Inferior parietal cortex (tissue), 1 donor: ENCODE measurements at regions not wholly inside any gene's neighbourhood (a gene's known extent, or its start where the extent isn't known, plus 50 kb on each side); places are given as distances from the start of the nearest gene placed in this dataset.

Experiments
- DNase-seq: peaks from one replicate; pipeline ENCODE4 v3.0.0-alpha.2; 2016; ENCODE audit errors: extremely low spot score

DNA sequence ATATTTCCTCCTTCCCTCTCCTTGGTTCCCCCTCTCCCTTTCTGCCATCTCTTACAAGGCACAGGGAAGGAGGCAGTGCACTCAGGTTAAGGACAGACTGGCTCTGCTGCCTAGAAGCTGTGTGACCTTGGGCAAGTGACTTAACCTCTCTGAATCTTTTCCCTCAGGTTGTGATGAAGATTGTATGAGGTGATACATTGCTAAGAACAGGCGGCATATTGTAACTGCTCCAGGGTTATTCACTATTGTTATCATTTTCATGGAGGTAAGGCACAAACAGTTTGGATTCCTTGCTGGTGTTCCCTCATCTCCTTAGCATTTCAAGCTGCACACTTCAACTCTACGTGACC, 126.6 kb upstream of the CXCR4 start:
- DNase-seq, result no peak

DNA sequence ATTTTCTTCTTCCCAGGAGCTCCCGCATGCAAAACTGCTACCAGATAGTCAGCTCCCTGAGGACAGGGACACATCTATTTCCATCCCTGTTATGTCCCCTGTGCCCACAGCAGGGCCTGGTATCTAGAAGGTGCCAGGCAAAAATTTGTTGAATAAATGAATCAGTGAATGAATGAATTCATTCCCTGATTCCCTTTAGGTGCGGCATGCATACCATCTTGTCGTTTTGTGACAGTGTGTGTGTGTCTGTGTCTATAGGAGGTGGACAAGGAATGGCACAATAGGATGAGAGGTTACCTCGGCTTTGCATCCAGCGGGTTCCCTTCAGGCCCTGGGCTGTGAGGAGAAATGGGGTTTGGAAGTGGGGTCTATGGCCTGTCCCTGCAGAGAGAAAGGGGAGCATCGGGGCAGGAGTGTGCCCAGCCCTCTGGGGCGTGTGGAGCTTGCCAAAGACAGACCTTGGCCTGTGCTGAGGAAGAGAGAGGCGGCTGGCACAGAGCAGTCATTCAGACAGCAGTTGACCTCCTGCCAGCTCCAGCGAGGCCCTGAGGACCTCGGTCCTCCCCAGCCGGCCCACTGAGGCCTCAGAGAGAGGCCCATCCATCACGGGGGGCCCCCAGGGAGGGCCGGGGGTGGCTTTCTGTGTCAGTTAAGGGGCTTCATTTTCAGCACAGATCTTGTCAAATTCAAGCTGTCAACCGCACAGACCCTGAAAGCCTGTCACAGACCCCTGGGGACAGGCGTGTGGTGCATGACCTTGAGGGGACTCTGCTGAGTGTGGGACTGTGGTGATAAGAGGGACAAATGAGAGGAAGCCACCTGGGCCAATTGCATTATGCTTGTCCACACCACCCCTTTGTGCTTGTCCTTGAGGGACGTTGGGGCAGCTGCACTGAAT, 125.9 kb upstream of the CXCR4 start:
- DNase-seq, result no peak

DNA sequence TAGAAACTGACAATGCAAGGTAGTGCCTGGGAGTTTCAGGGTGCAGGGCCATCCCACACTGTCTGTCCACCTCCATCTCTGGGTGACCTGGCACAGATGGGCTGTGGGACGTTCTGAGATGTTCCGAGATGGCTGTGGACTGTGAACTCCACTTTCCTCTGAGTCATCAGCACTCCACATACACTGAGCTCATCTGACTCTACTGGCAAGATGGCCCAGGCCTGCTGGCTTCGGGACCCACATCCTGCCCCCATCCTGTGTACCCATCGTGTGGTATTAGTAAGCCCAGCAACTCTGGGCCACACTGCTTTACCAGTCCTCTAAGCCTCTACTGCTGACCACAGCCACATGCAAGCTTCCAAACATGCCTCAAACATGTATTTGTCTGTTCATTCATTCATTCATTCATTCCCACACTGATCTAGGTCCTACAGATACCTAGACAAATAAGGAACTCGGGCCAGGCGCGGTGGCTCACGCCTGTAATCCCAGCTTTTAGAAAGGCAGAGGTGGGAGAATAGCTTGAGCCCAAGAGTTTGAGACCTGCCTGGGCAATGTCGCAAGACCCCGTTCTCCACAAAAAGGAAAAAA, 124.8 kb upstream of the CXCR4 start:
- no peak for DNase-seq

DNA sequence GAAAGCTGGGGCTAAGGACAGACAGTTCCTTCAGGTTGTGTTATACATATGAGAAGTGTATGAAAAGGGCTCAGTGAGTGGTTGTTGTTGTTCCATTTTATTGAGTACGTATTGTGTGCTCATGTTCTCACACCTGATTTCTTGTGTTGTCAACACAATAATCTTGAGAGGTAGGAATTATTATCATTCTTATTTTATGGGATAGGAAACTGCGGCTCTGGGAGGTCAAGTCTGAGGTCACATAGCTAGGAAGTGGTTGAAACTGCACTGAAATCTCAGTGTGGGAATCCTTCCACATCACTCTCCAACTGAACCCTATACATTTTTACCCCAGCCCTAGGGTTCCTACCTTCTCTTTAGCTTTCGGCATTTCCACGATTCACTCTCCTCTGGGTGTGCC, 124.2 kb upstream of the CXCR4 start:
- DNase-seq, result no peak

DNA sequence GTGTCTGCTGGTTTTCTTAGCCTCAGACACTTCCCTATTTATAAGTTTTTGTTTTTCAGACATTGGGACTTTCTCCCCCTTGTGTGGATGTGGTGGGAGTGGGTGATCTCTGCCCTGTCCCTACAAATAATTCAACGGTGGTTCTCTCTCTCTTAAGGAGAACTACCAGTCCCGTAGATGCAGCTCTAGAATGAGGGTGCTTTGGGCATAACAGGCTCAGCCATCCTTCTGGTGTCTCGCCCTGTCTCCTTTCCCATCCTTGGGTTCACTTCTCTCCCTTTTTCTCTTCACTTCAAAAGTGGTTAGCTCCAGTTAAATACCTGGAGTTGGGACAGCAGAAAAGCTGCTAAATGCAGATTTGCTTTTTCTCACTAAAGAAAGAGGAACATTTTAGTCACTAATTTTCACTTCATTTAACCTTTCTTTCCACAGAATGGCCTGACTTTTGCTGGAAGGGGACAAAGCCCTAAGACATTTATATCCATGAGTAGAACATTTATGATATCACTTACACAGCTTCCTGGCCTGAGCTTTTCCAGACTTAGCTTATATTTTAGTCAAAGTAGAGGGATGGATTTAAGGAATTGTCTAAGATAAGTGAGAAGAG, 121.2 kb upstream of the CXCR4 start:
- DNase-seq, result no peak

DNA sequence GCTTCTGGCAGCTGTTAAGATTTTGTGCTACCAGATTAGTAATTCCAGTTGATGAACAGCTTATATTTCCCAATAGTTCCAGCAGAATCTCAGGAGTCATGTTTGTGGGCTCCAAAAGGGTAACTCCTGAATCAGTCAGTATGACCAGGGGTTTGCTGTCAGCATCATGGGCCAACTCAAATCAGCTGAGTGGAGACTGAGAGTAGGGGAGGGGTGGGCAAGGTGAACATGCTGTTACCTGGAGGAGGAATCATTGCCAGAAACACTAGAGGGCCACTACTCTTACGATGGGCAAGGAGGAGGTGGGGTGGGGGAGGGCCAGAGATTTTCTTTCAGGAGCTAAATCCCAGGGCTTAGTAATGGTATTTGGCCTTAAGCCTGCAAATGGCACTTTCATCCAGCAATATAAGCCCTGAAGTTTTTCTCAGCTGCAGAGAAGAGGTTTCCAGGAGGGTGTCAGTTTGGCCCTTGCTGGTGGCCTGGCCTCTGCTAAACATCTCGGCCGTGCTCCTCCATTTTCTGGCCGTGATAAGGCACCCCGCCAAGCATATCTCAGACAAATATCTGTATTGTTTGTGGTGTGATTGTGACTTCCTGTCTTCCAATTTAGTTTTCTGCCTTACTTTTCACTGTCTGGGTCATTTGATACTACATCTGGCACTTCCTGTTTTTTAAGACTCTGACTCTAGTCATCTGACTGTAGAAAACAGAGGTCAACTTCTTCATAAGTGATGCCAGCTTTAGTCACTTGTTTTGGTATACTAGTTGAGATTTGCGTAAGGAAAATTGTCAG, 120.5 kb upstream of the CXCR4 start:
- DNase-seq, result no peak

DNA sequence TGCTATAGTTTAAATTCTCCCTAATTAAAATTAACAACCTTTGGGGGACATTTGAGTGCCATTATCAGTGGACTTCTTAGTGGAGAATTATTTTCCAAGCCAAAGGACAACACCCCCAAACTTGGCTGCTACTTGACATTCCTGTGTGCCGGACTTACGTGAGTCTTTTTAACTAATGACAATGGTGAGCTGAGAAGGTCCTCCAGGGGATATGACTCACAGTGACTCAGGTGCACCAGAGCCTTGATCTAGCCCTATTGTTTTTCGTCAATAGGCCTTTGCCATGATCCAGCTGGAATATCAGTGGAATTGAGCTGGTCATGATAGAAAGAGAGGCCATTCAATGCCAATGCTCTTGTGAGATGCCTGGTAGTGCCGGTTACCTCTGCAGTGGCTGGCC, 118.1 kb upstream of the CXCR4 start:
- no peak for DNase-seq

DNA sequence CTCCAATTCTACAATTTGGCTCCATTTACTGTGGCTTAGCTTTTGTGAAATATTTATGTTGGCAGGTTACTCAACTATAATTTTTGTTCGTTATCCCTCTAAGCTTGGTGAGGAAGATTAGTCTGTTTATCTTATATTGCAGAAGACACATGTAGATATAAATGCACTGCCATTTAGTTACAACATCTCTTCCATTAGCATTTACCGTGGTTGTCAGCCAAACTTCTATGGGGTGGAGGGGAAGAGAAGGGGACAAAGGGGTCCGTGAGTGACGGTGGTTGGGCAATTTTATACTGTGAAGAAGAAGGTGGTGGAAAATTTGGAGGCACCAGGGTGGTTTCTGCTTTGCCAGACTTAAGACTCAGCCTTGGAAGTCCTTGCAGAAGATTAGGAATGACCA, 117.6 kb upstream of the CXCR4 start:
- no peak for DNase-seq

DNA sequence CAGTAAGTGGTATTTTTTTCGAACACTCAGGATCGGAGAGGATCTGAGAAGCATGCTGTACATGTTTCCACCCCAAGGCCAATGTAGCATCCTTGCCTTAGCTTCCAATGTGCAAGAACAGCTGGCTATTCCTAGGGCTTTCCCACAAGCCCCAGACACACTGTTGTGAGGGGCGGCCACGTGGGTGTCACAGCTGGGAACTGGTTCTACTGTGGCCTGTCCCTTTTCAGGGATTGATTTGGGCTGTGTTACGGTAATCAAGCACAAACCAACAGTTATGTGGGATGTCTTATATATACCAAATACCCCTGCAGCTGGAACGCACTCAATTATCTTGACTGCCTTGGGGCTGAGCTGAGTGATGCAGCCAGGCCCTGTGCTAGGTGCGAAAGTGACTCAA, 116.3 kb upstream of the CXCR4 start:
- no peak for DNase-seq

DNA sequence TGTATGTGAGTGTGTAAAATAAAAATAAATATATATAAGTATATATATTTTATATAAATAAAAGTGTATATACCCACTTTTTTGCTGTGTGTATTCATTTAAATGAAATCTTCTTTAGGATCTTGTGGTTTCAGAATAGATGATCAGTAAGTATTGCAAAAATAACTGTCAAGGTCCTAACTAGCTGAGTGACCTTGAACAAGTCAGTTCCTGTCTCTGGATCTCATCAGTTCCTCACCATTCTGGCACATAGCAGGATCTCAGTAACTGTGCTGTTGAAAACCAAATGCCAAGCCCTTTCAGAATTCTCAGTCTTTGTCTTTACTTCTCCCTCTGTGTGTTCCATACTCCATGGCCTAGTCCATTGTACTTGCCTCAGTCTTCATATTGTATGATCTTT, 115.3 kb upstream of the CXCR4 start:
- DNase-seq, result no peak

DNA sequence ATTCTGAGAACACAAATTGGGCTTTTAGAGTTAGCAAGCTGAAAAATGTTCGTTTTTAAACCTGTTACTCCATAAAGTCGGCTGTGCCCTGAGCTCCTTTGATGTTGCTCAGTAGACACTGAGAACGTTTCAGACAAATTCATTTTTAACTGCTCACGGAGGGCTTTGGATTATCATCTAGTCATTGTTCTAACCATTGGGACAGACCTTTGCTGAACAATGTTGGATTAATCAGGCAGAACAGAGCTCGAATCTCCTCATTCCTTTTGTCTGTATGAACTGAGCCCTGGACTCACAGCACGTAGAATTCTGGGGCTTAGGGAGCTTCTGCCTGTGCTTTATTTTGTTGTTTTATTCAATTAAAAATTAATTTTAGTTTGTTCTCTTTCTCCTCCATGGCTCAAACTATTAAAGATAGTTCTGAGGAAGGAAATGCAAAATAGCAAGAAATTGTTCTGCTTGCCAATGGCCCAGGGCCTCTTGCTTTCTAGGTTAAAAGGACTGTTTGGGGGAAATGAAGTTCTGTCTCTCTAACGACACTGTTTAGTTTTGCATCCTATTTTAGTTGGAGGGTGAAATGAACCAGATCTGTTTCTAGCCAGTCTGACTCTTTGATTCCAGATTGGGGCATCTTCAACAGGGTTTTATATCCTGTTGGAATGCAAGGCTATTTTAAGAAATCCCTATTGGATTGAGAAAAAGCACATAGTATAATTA, 114.7 kb upstream of the CXCR4 start:
- no peak for DNase-seq

DNA sequence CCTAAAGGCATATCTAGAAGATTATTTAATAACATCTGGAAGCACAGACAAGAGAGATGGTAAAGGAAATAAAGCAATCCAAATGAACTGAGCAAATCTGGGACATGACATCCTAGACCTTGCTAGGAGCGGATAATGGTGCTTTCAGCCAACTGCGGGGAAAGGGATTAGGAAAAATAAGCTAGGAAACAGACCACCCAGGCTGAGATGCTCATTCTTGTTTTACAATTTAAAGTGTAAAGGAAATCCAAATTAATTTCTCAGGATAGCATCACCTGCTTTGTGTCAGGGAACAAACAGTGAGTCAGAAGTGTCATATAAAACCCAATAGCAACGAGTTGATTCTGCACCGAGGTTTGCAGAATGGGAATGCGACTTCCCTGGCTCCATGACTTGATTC, 112.5 kb upstream of the CXCR4 start:
- DNase-seq, result no peak

DNA sequence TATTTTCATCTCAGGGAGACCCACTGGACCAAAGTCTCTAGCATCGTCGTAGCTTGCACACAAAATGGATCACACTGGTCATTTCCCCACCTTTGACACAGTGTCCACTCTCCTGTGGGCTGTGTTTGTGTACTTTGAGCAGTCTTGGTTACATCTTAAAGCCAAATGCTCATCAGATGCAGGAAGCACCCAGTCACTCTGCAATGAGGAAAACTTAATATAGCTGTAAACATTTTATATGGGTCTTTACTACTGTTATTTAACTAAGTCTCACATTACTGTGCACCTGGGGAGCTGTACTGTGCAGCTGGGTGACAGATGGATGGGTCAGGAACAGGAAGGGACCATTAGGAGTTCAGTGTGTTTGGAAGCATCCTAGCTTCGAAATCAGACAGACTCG, 109.0 kb upstream of the CXCR4 start:
- DNase-seq, result no peak

DNA sequence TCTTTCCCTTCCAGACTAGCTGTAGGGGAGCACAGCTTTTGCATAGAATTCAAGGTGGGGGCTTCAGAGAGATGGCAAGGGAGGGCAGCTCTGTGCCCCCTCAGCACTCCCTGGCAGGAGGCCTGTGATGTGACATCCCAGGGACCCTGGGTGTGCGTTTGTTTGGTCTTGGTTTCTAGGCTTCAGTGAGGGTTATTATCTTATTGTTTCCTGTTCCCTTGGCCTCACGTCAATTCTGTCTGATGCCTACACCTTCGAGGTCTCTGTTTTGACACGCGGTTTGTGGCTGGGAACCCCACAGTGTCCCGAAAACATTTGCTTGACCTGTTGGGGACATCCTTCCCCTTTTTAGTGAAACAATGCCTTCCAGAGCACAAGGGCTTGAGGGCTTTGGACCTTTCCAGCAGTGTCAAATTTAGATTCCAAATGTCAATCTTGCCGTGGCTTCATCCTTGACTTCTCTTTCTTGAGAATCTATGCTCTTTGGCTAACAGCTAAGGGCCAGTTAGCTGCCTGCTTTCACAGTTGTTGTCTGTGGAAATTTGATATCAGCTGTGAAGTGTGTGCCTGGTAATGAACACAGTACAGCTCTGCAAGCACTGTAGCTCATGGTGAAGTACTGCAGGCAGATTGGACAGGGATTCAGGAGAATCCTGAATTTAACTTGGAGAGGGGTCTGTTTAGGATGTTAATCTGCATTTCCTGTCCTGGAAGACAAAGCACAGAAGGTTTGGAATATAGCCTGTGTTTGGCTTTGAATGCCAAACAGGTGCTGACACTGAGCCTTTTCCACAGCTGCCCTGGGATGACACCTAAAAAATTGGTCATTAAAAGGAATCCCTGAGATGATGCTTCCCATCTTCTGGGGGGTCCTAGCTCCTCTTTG, 108.2 kb upstream of the CXCR4 start:
- no peak for DNase-seq

DNA sequence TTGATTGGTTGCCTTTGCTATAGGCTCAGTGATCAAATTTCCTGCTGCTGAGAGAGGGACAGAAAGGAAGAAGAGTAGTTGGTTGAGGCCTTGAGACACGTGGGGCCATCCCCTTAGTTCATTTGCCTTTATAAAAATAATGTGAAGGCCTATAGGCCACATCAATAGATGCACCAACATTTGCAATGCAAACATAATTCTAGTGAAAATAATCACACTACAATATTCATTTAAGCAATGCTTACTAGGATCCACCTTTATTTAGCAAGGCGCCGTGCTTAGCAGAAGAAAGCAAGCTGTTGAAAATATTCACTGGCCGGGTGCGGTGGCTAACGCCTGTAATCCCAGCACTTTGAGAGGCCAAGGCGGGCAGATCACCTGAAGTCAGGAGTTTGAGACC, 105.3 kb upstream of the CXCR4 start:
- no peak for DNase-seq

DNA sequence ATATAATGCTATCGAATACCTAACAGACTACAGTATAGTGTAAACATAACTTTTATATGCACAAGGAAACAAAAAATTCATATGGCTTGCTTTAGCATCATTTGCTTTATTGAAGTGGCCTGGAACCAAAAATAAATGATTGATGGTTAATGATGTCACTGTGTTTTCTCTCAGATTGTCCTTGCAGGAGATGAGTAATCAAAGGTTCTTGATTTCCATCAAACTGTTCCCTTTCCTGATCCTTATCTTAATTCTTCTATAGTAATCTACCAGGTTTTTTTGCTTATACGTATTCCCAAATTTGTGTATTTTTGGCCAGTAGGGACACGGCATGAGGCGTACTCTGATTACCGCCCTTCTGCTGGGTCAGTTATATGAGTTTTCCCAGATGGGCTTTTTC, 104.9 kb upstream of the CXCR4 start:
- DNase-seq, result no peak

DNA sequence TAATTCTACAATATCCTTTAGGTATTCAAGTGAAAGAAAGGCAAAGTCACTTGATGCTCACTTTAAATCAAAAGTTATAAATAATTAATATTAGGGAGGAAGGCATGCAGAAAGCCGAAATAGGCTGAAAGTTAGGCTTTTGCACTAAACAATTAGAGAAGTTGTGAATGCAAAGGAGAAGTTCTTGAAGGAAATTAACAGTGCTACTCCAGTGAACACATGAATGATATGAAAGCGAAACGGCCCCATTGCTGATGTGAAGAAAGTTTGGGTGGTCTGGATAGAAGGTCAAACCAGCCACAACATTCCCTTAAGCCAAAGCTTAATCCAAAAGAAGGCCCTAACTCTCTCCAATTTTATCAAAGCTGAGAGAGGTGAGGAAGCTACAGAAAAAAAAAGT, 103.1 kb upstream of the CXCR4 start:
- DNase-seq, result no peak

DNA sequence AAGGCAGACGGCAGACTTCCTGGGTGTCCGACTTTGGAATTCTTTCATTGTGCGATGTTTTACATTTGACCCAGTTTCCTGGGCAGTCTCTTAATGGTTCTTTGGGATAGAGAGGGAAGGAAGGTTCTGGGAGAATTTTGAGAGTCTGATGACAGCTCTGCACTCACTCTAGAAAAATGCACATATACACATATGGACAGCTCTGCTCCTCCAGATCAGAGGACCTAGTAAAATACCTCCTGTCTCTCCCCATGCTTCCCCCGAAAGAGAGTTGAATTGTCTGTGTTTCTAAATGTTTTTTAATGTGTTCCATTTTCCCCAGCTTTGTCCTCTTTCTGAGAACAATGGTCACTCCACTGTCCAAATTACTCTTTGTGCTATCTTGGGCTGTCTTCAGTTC, 102.0 kb upstream of the CXCR4 start:
- DNase-seq, result no peak

DNA sequence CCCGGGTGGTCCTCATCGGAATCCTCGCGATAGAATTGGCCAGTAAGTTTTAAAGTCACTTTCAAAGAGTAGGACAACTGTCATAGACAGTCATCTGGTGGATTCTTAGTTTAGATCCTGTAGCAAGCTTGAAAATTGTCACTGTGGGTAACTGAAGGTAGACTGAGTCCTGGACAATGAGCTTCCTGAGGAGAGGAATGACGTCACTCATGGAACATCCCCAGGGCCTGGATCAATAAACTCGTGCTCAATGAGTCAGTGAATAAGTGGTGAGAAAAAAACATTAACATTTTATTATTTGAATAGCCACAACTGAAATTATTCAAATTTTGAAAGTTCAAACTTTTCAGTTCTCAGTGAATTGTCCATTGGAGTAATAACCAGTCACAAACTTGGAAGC, 101.4 kb upstream of the CXCR4 start:
- DNase-seq, result no peak

DNA sequence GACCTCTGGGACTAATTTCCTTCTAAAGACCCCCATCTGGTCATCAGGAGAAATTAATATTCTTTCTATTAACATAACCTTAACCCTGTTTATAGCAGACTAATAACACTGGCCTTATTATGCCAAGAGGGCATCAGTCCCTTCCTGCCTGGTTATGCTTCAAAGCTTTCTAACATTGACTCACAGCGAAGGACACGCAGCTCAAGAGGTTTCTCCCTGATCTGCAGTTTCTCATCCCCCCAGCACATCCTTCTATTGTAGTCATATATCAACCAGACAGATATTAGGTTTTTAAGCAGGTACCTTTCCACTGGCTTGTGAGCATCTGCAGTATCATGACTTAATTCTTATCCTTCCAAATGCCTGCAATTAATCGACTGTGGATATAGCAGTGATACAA, 100.0 kb upstream of the CXCR4 start:
- no peak for DNase-seq
